ENCODE measurements at regions not wholly inside any gene's neighbourhood (a gene's known extent, or its start where the extent isn't known, plus 50 kb on each side); places are given as distances from the start of the nearest gene placed in this dataset.

- DNase-seq (ENCODE audit: low read depth), result no peak
These were observed 77.3 kb upstream of the MYCN start for GRCh38 chr2:15863089-15863488.

- no peak for DNase-seq (ENCODE audit: low read depth)
These were observed 76.7 kb upstream of the MYCN start for GRCh38 chr2:15863494-15864175.

- no peak for DNase-seq (ENCODE audit: low read depth)
These were observed 76.1 kb upstream of the MYCN start for GRCh38 chr2:15864176-15864769.

- DNase-seq (ENCODE audit: low read depth), result no peak
These were observed 74.4 kb upstream of the MYCN start for GRCh38 chr2:15865923-15866322.

GRCh38 chr2:15866563-15867193 is 73.7 kb upstream of the MYCN start:
- no peak for DNase-seq (ENCODE audit: low read depth)

GRCh38 chr2:15867194-15868171 is 72.9 kb upstream of the MYCN start:
- DNase-seq (ENCODE audit: low read depth), result no peak

- no peak for DNase-seq (ENCODE audit: low read depth)
These were observed 72.2 kb upstream of the MYCN start for GRCh38 chr2:15868186-15868585.

GRCh38 chr2:15868704-15869103 is 71.6 kb upstream of the MYCN start:
- DNase-seq (ENCODE audit: low read depth), result no peak

GRCh38 chr2:15869396-15869795 is 71.0 kb upstream of the MYCN start:
- no peak for DNase-seq (ENCODE audit: low read depth)

- no peak for DNase-seq (ENCODE audit: low read depth)
These were observed 70.5 kb upstream of the MYCN start for GRCh38 chr2:15869871-15870270.

- DNase-seq (ENCODE audit: low read depth), result no peak
These were observed 69.8 kb upstream of the MYCN start for GRCh38 chr2:15870565-15870964.

GRCh38 chr2:15871239-15871783 is 69.0 kb upstream of the MYCN start:
- DNase-seq (ENCODE audit: low read depth), result no peak

- DNase-seq (ENCODE audit: low read depth), result no peak
These were observed 67.5 kb upstream of the MYCN start for GRCh38 chr2:15872854-15873253.

GRCh38 chr2:15874321-15874720 is 66.0 kb upstream of the MYCN start:
- DNase-seq (ENCODE audit: low read depth), result no peak

- DNase-seq (ENCODE audit: low read depth), result no peak
These were observed 65.2 kb upstream of the MYCN start for GRCh38 chr2:15874854-15875804.

GRCh38 chr2:15875969-15876705 is 64.2 kb upstream of the MYCN start:
- DNase-seq (ENCODE audit: low read depth), result no peak

- no peak for DNase-seq (ENCODE audit: low read depth)
These were observed 59.9 kb upstream of the MYCN start for GRCh38 chr2:15880226-15881119.

GRCh38 chr2:15881120-15881433 is 59.3 kb upstream of the MYCN start:
- no peak for DNase-seq (ENCODE audit: low read depth)

GRCh38 chr2:15881676-15882075 is 58.7 kb upstream of the MYCN start:
- DNase-seq (ENCODE audit: low read depth), result no peak
